Right lobe of liver (tissue), 4 donors: ENCODE measurements at regions not wholly inside any gene's neighbourhood (a gene's known extent, or its start where the extent isn't known, plus 50 kb on each side); places are given as distances from the start of the nearest gene placed in this dataset.

ENCODE experiments used
- POLR2A ChIP-seq: fragments of 450-650 bp; IDR thresholded peaks from one replicate; pipeline ENCODE4 v1.6.1; 2017; ENCODE audit warnings: antibody characterized with exemption, mild to moderate bottlenecking
- TF ChIP-seq, protein P1 (sequence below), 4 donors: fragments of 200-600 bp in 3 of 4; fragments of 450-650 bp in 1 of 4; IDR thresholded peaks; one replicate each; pipeline versions ENCODE4 v1.5.1 to v1.8.0; 2016 to 2022; ENCODE audit warnings: antibody characterized with exemption in 4 of 4, mild to moderate bottlenecking in 2 of 4
- donor health status: DM: no; HTN: no; CAD: no.
- donor health status: DM: no; HTN: no; CAD: no.
- donor health status: DM: no; HTN: yes; CAD: no.

- TF ChIP-seq, protein P1, sequence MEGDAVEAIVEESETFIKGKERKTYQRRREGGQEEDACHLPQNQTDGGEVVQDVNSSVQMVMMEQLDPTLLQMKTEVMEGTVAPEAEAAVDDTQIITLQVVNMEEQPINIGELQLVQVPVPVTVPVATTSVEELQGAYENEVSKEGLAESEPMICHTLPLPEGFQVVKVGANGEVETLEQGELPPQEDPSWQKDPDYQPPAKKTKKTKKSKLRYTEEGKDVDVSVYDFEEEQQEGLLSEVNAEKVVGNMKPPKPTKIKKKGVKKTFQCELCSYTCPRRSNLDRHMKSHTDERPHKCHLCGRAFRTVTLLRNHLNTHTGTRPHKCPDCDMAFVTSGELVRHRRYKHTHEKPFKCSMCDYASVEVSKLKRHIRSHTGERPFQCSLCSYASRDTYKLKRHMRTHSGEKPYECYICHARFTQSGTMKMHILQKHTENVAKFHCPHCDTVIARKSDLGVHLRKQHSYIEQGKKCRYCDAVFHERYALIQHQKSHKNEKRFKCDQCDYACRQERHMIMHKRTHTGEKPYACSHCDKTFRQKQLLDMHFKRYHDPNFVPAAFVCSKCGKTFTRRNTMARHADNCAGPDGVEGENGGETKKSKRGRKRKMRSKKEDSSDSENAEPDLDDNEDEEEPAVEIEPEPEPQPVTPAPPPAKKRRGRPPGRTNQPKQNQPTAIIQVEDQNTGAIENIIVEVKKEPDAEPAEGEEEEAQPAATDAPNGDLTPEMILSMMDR (IDR thresholded peaks at IDR 0.05), result no peak
- no peak for TF ChIP-seq POLR2A
These were observed 776.9 kb downstream of the TBC1D22A start for GRCh38 chr22:47539374-47539773.
